Vagina (tissue), 2 donors: ENCODE measurements at regions not wholly inside any gene's neighbourhood (a gene's known extent, or its start where the extent isn't known, plus 50 kb on each side); places are given as distances from the start of the nearest gene placed in this dataset.

ENCODE experiments used
- CTCF ChIP-seq, 3 experiments: fragments of 450-650 bp in 2 of 3; fragments of 200-600 bp in 1 of 3; sonication (generic) in 1 of 3; IDR thresholded peaks; one replicate each; pipeline ENCODE4 v1.5.1; 2017 to 2019; ENCODE audit warnings: antibody characterized with exemption in 3 of 3, mild to moderate bottlenecking in 2 of 3, moderate library complexity in 2 of 3
- POLR2A ChIP-seq, 2 donors: fragments of 450-650 bp; IDR thresholded peaks; one replicate each; pipeline ENCODE4 v1.6.1; 2017; ENCODE audit warnings: antibody characterized with exemption in 2 of 2, mild to moderate bottlenecking in 2 of 2, moderate library complexity in 2 of 2

- TF ChIP-seq CTCF (IDR thresholded peaks at IDR 0.05) (no peak), POLR2A (IDR thresholded peaks at IDR 0.05) (no peak)
These were observed 176.7 kb downstream of the MTX2 start for GRCh38 chr2:176445956-176446355.
